ENCODE measurements at regions not wholly inside any gene's neighbourhood (a gene's known extent, or its start where the extent isn't known, plus 50 kb on each side); places are given as distances from the start of the nearest gene placed in this dataset.

- TF ChIP-seq CTCF (IDR thresholded peaks at IDR 0.05; ENCODE audit: low read depth, low read length), result no peak
- Histone ChIP-seq H3K27ac (no peak overlapping the region), H3K27me3 (ENCODE audit: insufficient read depth, low read depth, severe bottlenecking) (no peaks in the 10 kb centered on the region), H3K9me3 (ENCODE audit: severe bottlenecking) (no peaks in the 10 kb centered on the region), H3K36me3 (no peaks in the 10 kb centered on the region), H3K4me3 (ENCODE audit: low read depth, low read length) (no peak overlapping the region)
- DNase-seq, result no peak
Observed at GRCh38 chr2:160731415-160731814, 237.8 kb upstream of the RBMS1 start.

- H3K36me3 ChIP-seq, result no peaks in the 10 kb centered on the region
- no peak overlapping the region for H3K27ac ChIP-seq
- no peaks in the 10 kb centered on the region for H3K9me3 ChIP-seq (ENCODE audit: severe bottlenecking)
- no peak for DNase-seq
- H3K27me3 ChIP-seq (ENCODE audit: insufficient read depth, low read depth, severe bottlenecking), result no peaks in the 10 kb centered on the region
- no peak overlapping the region for H3K4me3 ChIP-seq (ENCODE audit: low read depth, low read length)
- no peak for TF ChIP-seq CTCF (IDR thresholded peaks at IDR 0.05; ENCODE audit: low read depth, low read length)
Observed at GRCh38 chr2:160731856-160732255, 238.2 kb upstream of the RBMS1 start.

- Histone ChIP-seq H3K27me3 (ENCODE audit: insufficient read depth, low read depth, severe bottlenecking) (no peaks in the 10 kb centered on the region), H3K27ac (no peak overlapping the region), H3K9me3 (ENCODE audit: severe bottlenecking) (no peaks in the 10 kb centered on the region), H3K36me3 (no peaks in the 10 kb centered on the region), H3K4me3 (ENCODE audit: low read depth, low read length) (no peak overlapping the region)
- TF ChIP-seq CTCF (IDR thresholded peaks at IDR 0.05; ENCODE audit: low read depth, low read length), result no peak
- no peak for DNase-seq
Observed at GRCh38 chr2:160735696-160736095, 242.1 kb upstream of the RBMS1 start.

- no peak overlapping the region for H3K27ac ChIP-seq
- H3K9me3 ChIP-seq (ENCODE audit: severe bottlenecking), result no peaks in the 10 kb centered on the region
- H3K4me3 ChIP-seq (ENCODE audit: low read depth, low read length), result no peak overlapping the region
- TF ChIP-seq CTCF (IDR thresholded peaks at IDR 0.05; ENCODE audit: low read depth, low read length), result no peak
- H3K27me3 ChIP-seq (ENCODE audit: insufficient read depth, low read depth, severe bottlenecking), result no peaks in the 10 kb centered on the region
- H3K36me3 ChIP-seq, result no peaks in the 10 kb centered on the region
- DNase-seq, result no peak
Observed at GRCh38 chr2:160736148-160737028, 242.8 kb upstream of the RBMS1 start.

- H3K4me3 ChIP-seq (ENCODE audit: low read depth, low read length), result no peak overlapping the region
- TF ChIP-seq CTCF (IDR thresholded peaks at IDR 0.05; ENCODE audit: low read depth, low read length), result no peak
- no peaks in the 10 kb centered on the region for H3K36me3 ChIP-seq
- H3K27me3 ChIP-seq (ENCODE audit: insufficient read depth, low read depth, severe bottlenecking), result no peaks in the 10 kb centered on the region
- H3K27ac ChIP-seq, result no peak overlapping the region
- no peak for DNase-seq
- no peaks in the 10 kb centered on the region for H3K9me3 ChIP-seq (ENCODE audit: severe bottlenecking)
Observed at GRCh38 chr2:160737247-160737646, 243.6 kb upstream of the RBMS1 start.

- DNase-seq, result no peak
- Histone ChIP-seq H3K4me3 (ENCODE audit: low read depth, low read length) (no peak overlapping the region), H3K27me3 (ENCODE audit: insufficient read depth, low read depth, severe bottlenecking) (no peaks in the 10 kb centered on the region), H3K9me3 (ENCODE audit: severe bottlenecking) (no peaks in the 10 kb centered on the region), H3K36me3 (no peaks in the 10 kb centered on the region), H3K27ac (no peak overlapping the region)
- TF ChIP-seq CTCF (IDR thresholded peaks at IDR 0.05; ENCODE audit: low read depth, low read length), result no peak
Observed at GRCh38 chr2:160741271-160741670, 247.7 kb upstream of the RBMS1 start.
